ENCODE measurements at regions not wholly inside any gene's neighbourhood (a gene's known extent, or its start where the extent isn't known, plus 50 kb on each side); places are given as distances from the start of the nearest gene placed in this dataset.

DNA sequence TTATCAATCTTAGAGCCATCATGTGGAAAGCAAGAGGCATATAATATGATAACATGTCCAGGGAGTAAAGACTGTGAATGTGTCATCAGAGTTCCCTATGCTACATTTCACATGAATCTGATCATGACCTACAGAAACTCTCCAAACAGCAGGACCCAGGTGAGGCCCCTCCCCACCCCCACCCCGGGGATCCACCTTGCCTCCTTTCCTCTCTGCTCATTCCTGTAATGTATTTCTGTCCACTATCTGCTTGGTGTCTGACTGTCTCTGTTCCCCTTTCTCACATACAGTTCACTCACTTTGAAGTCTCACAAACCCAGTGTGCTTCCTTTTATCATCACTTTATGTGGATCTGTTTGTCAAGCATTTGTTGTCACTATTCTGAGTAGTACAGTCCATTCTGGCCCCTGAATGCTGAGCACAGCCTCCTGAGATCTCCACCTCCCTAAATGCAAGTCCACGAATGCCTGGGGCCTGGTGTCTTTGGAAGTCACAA is 76.4 kb upstream of the SMARCA2 start:
- no peak for DNase-seq (ENCODE audit: low read depth in 4 of 4, low spot score in 2 of 4)

DNA sequence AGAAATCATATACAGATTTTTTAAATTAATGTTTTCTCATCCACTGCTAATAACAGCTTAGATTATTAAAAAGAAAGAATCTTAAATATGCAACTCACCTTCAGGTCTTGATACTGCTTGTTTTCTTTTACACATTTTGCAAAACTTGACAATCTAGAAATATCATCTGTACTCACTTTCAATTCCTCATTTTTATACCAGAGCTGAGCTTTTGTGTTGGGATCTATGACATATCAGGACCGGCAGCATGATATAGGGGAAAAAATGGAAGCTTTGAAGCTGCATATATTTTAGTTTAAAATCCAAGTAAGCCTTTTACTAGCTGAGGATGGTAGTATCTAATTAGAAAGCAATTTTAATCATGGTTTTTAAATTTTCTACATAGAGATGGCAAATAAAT is 75.7 kb upstream of the SMARCA2 start:
- DNase-seq (ENCODE audit: low read depth in 4 of 4, low spot score in 2 of 4) = no peak

DNA sequence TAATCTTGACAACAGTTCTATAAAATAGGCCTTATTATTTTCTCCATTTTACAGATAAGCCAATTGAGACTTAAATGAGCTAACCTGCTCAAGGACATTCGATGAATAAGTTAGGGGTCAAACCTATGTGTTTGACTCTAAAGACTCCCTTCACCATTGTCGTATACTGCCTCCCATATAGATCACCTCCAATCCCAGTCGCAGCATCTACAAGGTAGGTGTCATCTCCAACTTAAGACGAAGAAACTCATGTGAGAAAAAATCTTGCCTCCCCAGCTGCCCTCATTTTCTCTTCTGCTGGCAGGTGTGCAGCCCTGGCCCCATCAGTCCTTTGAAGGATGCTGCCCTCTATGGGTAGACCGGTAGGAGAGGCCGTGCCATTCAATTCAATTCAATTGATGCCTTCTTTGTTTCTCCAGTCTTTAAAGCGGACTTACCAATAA is 75.2 kb upstream of the SMARCA2 start:
- no peak for DNase-seq (ENCODE audit: low read depth in 4 of 4, low spot score in 2 of 4)

DNA sequence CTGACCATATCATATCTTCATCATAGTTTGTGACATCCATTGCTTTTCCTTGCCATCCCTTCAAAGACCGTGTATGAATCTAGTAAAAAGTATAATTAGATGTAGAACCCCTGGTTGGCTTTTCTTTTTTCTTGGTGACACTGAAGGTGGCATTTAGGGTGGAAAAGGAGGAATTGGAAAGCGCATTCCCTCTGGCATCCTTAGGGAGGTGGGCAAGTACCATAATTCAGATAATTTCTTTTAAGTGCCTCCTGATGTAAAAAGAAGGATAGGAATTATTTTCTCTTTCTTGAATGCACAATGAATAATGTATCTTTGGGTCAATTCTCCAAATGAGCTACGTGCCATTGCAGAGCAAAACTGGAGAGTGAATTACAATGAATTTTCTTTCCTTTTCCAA is 73.2 kb upstream of the SMARCA2 start:
- no peak for DNase-seq (ENCODE audit: low read depth in 4 of 4, low spot score in 2 of 4)

DNA sequence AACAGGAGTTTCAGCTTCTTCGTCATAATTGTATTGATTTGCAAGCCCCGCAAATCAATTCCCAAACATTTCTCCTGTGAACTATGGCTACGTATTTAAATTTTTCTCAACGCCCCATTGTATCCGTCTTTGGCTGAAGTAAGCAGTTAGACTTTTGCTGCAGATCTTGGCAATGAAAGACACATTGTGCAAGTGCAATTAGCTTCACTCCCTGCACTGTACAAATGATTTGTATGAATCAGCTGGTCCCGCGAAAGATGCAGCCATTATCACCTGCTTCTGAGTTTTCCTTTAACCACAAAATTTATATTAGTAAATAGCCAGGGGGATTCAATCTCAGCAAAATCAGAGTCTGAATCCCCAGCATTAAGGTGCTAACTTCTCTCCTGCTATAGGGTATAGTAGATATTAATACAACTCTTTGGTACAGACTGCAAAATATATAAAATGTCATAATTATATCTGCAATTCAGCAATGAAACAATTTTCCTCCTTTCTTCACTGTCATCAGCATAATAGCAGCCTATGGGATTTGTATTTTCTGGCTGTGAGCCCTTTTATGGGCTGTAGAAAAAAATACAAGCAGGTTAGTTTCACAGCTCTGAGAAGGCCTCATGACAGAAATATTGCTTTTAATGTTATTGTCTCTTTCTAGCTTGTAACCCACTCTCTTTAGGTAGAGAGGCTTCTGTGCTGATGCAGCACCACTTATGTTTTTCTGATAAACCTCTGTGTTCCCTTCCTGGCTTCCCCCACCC is 68.4 kb upstream of the SMARCA2 start:
- DNase-seq (ENCODE audit: low read depth in 4 of 4, low spot score in 2 of 4) = no peak

DNA sequence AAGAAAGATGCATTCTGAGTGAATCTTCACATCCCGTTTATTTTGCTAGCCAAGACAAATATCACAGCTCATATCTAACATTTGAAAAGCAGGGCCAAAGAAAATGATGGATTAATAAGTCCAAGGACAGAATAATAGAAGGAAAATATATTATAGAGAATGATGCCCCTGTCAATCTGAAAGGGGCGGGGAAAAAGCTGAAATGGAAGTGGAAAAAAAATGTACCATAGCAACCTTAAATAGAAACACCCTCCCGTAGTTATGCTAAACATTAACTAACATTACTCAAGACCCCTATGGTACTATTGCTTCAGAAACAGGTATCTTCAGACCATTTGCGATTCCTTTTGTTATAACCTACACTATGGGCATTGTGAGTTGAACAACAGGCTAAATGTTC is 67.7 kb upstream of the SMARCA2 start:
- DNase-seq (ENCODE audit: low read depth in 4 of 4, low spot score in 2 of 4) = no peak

DNA sequence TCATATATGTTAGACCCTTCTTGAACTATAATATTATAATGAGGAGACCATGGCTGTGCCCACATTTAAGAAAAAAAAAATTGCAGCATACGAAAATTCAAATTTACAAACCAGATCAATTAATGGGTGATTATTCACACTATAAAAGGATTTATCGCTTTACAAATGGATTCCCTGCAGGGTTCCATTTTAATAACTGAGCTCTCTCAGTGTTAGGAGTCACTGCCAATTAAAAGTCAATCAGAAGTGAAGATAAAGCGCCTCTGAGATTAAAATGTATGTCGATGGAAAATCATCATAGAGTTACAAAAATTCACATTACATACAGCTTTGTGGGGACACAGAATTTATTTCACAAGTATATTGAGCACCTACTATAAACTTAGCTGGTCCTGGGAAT is 66.6 kb upstream of the SMARCA2 start:
- DNase-seq (ENCODE audit: low read depth in 4 of 4, low spot score in 2 of 4) = no peak

DNA sequence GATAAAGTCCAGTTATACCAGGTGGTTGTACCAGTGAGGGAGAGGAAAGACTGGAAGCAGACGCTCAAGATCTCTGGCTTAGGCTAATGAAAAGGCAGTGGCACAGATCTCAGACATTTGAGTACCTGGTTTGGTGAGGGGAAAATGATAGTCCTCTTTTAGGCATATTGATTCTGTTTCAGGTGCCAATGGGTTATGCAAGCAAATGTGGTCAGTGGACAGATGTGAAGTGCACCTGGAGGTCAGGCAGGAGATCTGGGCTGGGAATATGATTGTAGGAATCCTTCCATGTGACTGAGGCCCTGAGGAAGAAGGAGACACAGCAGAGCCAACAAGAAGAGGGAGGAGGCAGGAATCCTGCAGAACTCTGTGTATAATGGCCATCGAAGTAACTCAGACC is 63.7 kb upstream of the SMARCA2 start:
- DNase-seq (ENCODE audit: low read depth in 4 of 4, low spot score in 2 of 4) = no peak

DNA sequence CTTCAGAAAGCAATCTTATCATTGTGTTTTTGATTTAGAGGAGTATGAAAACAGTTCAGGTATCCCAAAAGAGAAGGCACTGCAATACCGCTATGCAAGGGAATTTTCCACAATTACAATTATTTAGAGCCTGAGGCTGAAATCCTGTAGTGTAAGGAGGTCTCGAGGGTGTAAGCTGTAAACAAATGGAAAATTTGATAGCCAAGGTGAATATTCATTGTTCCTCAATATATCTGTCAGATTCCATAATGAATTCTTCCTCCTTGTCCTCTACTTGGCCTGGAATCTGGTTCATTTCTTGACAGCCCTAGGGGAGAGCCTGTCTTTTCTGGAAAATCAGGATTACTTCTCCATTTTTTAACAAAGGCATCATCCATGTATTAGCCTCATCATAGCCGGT is 63.1 kb upstream of the SMARCA2 start:
- DNase-seq (ENCODE audit: low read depth in 4 of 4, low spot score in 2 of 4) = no peak

DNA sequence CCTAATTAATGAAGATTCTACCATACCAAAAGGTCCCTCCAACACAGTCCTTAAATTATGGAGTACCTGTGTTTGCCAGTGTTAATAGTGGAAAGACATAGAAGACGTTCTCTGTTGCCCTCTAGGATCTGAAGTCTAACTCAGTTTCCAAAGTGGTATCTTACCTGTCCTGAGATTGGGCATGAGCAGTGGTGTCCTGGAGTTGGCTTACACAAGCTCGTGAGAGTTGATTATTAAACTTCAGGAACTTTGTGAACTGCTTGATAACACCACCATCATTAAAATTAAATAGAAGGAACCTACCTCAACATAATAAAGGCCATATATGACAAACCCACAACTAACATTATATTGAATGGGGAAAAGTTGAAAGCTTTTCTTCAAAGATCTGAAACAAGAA is 60.9 kb upstream of the SMARCA2 start:
- no peak for DNase-seq (ENCODE audit: low read depth in 4 of 4, low spot score in 2 of 4)

DNA sequence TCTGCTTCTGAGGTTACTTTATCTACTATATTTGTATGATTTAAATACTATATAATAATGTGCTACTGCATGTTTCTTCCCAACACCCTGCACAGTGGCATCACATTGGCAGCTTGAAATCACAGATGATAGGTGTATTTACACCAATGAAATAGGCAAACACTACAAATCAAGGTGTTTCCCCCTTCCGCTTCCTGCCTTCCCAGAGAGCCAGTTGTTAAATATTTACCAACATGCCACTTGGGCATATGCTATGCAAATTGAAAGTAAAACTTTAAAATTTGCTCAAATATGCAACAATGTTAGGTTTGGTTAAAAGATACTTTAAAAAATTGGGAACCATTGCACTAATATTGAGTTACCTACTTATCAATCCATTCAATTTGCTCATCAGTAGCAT is 58.2 kb upstream of the SMARCA2 start:
- no peak for DNase-seq (ENCODE audit: low read depth in 4 of 4, low spot score in 2 of 4)

DNA sequence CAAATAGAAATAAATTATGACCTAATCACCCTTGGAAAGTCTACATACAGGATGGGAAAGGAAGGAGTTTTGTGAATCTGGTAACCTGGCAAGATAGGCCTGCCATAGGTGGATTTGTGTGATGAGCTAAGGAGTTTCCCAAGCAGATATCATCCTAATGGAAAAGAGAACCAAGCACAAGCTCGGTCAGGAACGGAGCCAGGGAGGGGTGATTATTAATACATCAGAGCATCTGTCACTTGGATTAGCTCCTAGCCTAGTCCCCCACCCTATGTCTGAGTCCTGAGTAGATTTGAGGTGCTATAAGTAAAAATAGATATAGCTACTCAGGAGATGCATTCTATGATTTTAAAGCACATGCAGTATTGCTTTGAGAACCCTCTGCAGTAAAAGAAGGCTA is 57.3 kb upstream of the SMARCA2 start:
- no peak for DNase-seq (ENCODE audit: low read depth in 4 of 4, low spot score in 2 of 4)

DNA sequence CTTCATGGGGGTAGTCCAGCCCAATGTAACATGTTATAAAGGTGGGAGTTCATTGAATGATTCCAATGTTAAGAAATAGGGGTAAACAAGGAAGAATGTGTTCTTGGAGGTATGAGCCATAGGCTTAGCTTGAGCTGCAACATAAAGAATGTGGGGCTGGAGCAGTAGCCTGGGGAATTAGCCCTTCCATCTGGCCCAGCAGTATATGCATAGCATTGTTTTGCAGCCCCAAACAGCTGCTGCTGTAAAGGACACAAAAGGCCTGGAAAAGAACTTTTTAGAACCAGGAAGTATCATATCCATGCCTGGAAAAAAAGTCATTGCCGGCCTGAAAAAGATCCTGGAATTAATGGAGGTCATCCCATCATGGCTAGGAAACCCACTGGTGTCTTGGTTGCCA is 55.8 kb upstream of the SMARCA2 start:
- no peak for DNase-seq (ENCODE audit: low read depth in 4 of 4, low spot score in 2 of 4)

DNA sequence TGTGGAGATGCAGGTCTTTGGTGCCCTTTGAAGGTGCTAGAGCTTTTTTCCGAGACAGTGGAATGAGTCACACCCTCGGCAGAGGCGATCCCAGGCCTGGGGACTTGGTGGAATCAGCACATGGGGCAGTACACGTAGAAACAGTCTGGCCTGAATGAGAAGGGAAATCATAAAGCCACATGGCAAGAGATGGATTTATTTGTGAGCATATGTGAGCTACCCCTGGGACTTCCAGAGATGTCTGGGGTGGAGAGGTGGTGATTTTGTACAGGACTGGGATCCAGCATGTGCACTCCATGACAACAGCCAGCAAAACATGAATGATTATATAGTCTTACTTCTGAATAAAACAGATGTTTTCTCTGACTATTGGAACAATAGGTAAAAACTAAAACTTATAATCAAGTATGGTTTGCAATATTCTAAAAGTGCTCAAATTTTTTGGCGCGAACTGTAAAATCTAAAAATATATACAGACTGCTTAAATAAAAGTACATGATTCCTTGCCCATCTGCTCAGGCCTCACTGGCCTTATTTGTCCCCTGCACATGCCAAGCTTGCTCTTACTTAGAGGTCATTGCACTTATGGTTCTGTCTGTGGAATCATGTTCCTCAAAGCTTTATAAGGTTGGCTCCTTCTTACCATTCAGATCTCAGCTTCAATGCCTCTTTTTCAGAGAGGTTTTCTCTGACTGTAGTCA is 54.7 kb upstream of the SMARCA2 start:
- DNase-seq (ENCODE audit: low read depth in 4 of 4, low spot score in 2 of 4) = no peak

DNA sequence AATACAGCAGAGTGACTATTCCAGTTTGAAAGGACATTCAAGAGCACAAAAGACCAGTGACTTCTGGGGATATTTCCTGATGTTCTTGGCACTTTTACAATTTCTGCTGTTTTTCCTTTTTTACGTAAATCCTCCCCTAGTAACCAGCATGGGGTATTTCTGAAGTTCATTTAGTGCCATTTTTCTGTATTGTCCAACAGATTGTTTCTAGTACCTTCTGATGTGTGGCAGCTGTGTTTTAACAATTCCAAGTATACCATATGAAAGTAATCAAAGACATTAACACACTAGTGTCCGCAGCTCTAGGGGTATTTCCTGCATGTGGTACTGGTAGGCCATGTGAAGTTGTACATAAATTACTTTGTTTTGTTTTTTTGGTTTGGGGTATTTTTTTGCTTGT is 53.0 kb upstream of the SMARCA2 start:
- peak; percentile 24 to 56 (median 31) for DNase-seq (ENCODE audit: low read depth in 4 of 4, low spot score in 2 of 4)

DNA sequence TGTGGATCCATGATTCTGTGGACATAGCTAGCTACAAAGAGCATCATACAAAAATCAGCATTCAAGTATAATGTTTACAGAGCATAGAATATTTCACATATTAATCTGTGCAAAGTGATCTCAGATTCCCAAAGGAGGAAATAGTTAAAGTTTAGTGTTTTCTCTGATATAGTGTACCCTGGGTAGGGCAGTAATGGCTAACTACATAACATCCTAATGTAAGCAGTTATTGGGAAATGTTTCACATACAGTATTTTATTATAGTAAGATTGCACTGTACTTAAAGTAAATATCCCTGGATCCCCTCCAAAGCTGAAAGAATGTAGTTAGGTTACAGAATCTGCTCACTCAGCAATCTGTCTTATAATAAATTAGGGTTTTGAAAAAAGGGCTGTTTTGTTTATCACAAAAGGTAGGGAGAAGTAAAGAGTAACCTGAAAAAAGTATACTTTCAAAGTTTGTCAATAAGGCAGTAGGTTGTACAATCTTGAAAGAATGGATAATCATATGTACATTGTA is 52.5 kb upstream of the SMARCA2 start:
- DNase-seq (ENCODE audit: low read depth in 4 of 4, low spot score in 2 of 4) = no peak

DNA sequence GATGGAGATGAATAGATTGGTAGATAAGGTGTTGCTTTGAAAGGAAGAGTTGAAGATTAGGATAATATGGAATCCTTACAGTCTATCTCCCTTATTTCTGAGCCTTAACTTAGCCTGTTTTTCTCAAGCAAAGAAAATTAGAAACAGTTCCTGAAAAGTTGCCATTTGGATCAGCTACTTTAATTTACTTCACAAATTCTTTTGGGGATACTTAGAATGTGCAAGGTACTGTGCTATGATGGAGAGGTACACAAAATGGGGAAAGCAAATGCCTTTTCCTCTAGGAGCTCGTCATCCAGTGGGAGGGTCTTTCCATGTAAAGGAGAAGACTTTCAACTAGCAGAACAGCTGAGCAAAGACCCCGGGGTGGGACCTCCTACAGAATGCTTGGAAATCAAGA is 51.1 kb upstream of the SMARCA2 start:
- no peak for DNase-seq (ENCODE audit: low read depth in 4 of 4, low spot score in 2 of 4)
